Activated T-cell treated with anti-CD3 and anti-CD28 coated beads, Interleukin-2, amount 50 U/mL, for 48 hours (primary cell): ENCODE measurements at regions not wholly inside any gene's neighbourhood (a gene's known extent, or its start where the extent isn't known, plus 50 kb on each side); places are given as distances from the start of the nearest gene placed in this dataset.

Experiments used
- DNase-seq, 2 experiments: peaks; one replicate each; pipeline ENCODE4 v3.0.0-alpha.2; 2020

- DNase-seq = no peak
Measured at GRCh38 chr4:178311997-178312396, 869.8 kb upstream of the AGA start.

DNA sequence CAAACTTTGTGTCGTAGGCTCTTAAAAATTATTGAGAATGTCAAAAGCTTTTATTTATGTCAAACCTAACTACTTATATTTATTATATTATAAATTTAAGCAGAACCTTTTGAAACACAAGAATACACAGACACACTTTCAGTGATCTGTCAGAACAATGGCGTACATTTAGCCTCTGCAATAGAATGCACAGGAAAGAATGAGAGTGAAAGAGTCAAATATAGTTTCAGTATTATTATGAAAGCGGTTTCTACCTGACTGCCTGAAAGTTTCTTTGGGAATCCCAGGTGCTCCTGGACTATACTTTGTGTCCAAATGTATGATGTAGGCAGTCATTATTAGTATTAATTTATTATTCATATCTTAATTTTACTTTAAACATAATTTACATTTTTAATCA is 872.0 kb upstream of the AGA start:
- DNase-seq = no peak

- no peak for DNase-seq
Measured at GRCh38 chr4:178316211-178316610, 874.0 kb upstream of the AGA start.

DNA sequence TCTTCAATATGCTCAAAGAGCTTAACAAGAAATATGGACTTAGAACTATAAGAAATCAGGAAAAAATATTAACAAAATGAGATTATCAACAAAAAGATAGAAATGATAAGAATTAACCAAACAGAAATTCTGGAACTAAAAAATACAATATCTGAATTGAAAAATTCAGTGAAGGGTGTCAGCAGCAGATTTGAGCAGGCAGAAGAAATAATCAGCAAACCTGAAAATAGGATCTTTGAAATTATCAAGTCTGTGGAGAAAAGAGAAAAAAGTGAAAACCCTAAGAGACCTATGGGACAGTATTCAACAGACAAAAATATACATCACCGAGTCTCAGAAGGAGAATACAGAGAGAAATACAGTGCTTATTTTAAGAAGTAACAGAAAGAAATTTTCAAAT is 877.8 kb upstream of the AGA start:
- no peak for DNase-seq

- no peak for DNase-seq
Measured at GRCh38 chr4:178322524-178323183, 880.4 kb upstream of the AGA start.

- no peak for DNase-seq
Measured at GRCh38 chr4:178329226-178329872, 887.1 kb upstream of the AGA start.

DNA sequence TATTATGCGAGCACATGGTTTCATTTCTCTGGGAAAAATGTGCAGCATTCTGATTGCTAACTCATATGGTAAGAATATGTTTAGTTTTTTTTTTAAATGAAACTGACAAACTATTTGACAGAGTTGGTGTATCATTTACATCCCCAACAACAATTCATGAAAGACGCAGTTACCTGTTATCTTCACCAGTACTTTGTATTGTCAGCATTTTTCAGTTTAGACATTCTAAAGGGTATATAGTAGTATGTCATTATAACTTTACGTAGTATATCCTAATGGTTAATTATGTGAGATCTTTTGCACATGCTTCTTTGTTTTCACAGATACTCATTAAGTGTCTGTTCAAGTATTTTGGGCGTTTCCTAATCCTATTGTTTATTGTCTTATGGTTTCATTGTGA is 891.1 kb upstream of the AGA start:
- DNase-seq = no peak

- no peak for DNase-seq
Measured at GRCh38 chr4:178339769-178340168, 897.5 kb upstream of the AGA start.

- no peak for DNase-seq
Measured at GRCh38 chr4:178340468-178340867, 898.2 kb upstream of the AGA start.

DNA sequence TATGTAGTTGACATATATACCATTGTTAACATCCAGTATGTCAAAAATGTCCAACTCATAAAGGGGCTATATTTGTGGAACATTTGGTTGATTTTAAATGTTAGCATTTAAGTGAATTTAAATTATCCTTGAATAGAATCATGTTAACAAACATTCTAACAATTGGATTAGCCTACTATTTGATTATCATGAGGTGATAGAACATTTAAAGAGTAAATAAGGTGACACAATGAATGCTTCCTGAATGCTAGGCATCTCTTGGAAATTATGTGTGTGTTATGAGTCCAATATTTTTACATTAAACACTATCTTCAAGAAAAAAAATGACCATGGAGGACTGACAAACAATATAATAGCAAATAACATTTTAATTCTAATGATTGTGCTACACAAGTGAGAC is 901.9 kb upstream of the AGA start:
- no peak for DNase-seq

- no peak for DNase-seq
Measured at GRCh38 chr4:178347111-178347510, 904.9 kb upstream of the AGA start.

DNA sequence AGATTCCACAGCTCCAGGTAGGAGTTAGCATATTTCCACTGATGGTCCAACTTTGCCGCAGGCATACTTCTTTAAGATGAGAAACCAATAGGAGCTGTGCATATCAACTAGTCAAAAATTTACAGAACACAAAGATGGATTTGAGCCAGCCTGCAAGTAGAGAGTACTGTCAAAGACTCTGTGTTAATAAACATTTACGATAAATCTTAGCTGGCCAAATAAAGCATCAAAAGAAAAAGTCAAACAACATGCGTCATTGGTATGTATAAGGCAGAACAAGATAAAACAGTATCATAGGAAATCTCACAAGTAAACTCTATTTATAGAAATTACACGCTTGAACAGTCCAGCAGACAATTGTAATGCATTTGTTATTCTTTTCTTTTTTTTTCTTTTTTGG is 907.4 kb upstream of the AGA start:
- DNase-seq = no peak

GRCh38 chr4:178351185-178351584 is 908.9 kb upstream of the AGA start:
- no peak for DNase-seq

GRCh38 chr4:178356725-178357124 is 914.5 kb upstream of the AGA start:
- no peak for DNase-seq

DNA sequence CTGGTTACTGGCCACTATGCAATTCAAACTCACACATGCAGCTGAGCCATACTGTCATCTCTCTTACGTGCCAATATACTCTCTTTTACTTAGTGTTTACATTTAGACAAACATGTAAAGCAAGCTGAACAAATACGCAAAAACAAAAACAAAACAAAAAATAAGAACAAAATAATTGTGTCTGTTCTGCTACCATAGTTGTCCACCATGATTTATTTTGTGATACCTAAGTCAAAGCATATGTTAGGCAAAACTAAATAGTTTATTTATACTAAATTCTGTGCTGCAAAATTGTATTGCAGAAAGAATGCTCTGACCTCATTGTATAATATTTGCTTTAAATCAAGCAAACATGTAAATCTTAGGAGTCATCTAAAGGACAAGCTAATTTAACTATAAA is 943.2 kb upstream of the AGA start:
- no peak for DNase-seq

DNA sequence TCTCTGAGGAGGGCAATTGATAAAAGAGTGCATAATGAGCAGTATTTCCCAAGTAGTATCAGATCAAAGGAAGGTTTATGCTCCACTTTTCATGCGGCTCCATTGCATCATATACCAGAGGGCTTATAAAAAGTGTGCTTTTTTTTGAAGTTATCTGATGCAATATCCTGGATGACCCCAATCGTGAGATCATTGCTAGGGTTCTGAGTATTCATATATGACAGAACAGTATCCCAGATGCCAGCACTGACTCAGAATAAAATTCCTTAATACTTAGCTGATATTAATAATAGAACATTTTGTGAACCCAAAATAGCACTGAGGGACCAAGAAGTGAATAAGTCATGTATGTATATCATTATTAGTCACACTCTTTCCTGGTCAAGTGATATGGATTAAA is 945.5 kb upstream of the AGA start:
- DNase-seq = no peak

GRCh38 chr4:178395798-178396197 is 953.6 kb upstream of the AGA start:
- no peak for DNase-seq

DNA sequence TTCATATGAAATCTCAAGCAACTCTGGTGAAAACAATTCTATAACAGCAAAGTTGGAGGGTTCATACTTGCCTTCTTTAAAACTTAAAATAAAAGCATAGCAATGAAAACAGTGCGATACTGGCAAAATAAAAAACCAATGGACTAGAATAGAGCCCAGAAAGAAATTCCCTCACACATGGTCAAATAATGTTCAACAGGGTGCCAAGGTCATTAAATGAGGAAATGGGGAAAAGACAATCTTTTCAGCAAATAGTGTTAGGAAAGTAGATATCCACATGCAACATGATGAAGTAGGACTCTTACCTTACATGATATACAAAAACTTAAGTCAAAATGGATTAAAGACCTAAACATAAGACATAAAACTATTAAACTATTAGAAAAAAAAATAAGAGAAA is 970.2 kb upstream of the AGA start:
- DNase-seq = no peak

GRCh38 chr4:178414042-178414441 is 971.8 kb upstream of the AGA start:
- DNase-seq = no peak

- DNase-seq = no peak
Measured at GRCh38 chr4:178414881-178415446, 972.7 kb upstream of the AGA start.

- DNase-seq = no peak
Measured at GRCh38 chr4:178415925-178416324, 973.7 kb upstream of the AGA start.

- no peak for DNase-seq
Measured at GRCh38 chr4:178423366-178423765, 981.1 kb upstream of the AGA start.

- no peak for DNase-seq
Measured at GRCh38 chr4:178426871-178427270, 984.6 kb upstream of the AGA start.

DNA sequence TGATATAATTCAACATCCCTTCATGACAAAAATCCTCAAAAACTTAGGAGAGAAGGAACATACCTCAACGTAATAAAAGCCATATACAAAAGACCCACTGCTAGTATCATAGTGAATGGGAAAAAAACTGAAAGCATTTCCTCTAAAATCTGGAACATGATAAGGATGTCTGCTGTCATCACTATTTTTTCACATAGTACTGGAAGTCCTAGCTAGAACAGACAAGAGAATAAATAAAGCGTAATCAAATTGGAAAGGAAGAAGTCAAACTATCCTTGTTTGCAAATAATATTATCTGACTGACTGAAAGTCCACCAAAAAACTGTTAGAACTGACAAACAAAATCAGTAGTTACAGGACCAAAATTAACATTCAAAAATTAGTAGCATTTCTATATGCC is 985.4 kb upstream of the AGA start:
- DNase-seq = no peak
